ENCODE measurements at regions not wholly inside any gene's neighbourhood (a gene's known extent, or its start where the extent isn't known, plus 50 kb on each side); places are given as distances from the start of the nearest gene placed in this dataset.

DNA sequence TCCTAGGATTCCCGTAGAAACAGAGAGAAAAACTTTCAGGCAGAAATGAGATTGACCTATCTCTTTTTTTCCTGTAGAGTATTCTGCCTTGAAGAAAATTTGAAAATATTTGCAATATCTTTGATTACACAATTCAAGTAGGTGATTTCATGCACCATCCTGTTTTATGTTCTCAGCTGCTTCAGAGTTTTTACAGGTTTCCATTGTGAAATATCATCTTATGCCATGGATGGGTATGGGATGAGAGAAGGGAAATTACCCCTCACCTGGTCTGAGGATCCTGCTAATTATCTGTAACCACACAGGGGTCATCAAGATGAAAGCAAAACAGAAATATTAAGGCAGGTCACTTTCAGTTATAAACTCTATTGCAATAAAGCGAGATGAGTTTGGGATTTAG, 264.8 kb downstream of the TXNL1 start:
- Mint-ChIP-seq H3K4me3 (no peak overlapping the region), H3K36me3 (no peaks in the 10 kb centered on the region), H3K9me3 (no peaks in the 10 kb centered on the region), H3K27ac (no peak overlapping the region), H3K27me3 (ENCODE audit: low read depth) (no peaks in the 10 kb centered on the region), H3K4me1 (peaks cover 20% of the 10 kb centered on the region)
- TF ChIP-seq, protein P1, sequence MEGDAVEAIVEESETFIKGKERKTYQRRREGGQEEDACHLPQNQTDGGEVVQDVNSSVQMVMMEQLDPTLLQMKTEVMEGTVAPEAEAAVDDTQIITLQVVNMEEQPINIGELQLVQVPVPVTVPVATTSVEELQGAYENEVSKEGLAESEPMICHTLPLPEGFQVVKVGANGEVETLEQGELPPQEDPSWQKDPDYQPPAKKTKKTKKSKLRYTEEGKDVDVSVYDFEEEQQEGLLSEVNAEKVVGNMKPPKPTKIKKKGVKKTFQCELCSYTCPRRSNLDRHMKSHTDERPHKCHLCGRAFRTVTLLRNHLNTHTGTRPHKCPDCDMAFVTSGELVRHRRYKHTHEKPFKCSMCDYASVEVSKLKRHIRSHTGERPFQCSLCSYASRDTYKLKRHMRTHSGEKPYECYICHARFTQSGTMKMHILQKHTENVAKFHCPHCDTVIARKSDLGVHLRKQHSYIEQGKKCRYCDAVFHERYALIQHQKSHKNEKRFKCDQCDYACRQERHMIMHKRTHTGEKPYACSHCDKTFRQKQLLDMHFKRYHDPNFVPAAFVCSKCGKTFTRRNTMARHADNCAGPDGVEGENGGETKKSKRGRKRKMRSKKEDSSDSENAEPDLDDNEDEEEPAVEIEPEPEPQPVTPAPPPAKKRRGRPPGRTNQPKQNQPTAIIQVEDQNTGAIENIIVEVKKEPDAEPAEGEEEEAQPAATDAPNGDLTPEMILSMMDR (IDR thresholded peaks at IDR 0.05; ENCODE audit: unreplicated experiment) = no peak
- DNase-seq (ENCODE audit: low spot score in 2 of 2, unreplicated experiment in 2 of 2) = no peak

DNA sequence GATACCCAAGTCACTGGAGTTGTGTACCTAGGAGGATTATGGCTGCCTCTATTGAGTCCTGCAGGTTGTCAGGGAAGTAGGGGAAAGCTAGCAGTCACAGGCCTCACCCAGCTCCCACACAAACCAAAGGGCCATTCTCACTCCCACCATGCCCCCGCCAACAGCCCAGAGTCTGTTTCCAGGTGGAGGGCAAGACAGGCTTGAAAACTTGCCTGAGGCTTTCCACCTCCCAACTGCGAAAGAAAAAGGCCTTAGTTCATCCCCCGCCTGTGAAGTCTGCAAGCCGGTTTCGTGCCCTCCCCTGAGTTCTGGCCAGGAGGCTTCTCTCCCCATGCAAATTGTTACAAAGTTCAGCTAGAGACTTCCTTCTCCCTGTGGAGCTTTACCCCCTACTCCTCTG, 270.3 kb downstream of the TXNL1 start:
- H3K27me3 Mint-ChIP-seq (ENCODE audit: low read depth) = no peaks in the 10 kb centered on the region
- H3K27ac Mint-ChIP-seq = no peak overlapping the region
- no peaks in the 10 kb centered on the region for H3K4me1 Mint-ChIP-seq
- TF ChIP-seq, protein P1 (IDR thresholded peaks at IDR 0.05; ENCODE audit: unreplicated experiment) = no peak
- no peak for DNase-seq (ENCODE audit: low spot score in 2 of 2, unreplicated experiment in 2 of 2)
- no peaks in the 10 kb centered on the region for H3K36me3 Mint-ChIP-seq
- no peak overlapping the region for H3K4me3 Mint-ChIP-seq
- H3K9me3 Mint-ChIP-seq = peaks cover 25% of the 10 kb centered on the region

- no peaks in the 10 kb centered on the region for H3K4me1 Mint-ChIP-seq
- peaks cover 9% of the 10 kb centered on the region for H3K36me3 Mint-ChIP-seq
- H3K9me3 Mint-ChIP-seq = peaks cover 31% of the 10 kb centered on the region
- no peak for DNase-seq (ENCODE audit: low spot score in 2 of 2, unreplicated experiment in 2 of 2)
- no peaks in the 10 kb centered on the region for H3K27me3 Mint-ChIP-seq (ENCODE audit: low read depth)
- TF ChIP-seq, protein P1 (IDR thresholded peaks at IDR 0.05; ENCODE audit: unreplicated experiment) = no peak
- H3K27ac Mint-ChIP-seq = no peak overlapping the region
- no peak overlapping the region for H3K4me3 Mint-ChIP-seq
Measured at GRCh38 chr18:56358608-56359280, 279.6 kb downstream of the TXNL1 start.

- Mint-ChIP-seq H3K9me3 (peaks cover 38% of the 10 kb centered on the region), H3K27ac (no peak overlapping the region), H3K36me3 (no peaks in the 10 kb centered on the region), H3K4me3 (no peak overlapping the region), H3K27me3 (ENCODE audit: low read depth) (no peaks in the 10 kb centered on the region), H3K4me1 (no peaks in the 10 kb centered on the region)
- DNase-seq (ENCODE audit: low spot score in 2 of 2, unreplicated experiment in 2 of 2) = no peak
- TF ChIP-seq, protein P1 (IDR thresholded peaks at IDR 0.05; ENCODE audit: unreplicated experiment) = no peak
Measured at GRCh38 chr18:56353663-56354260, 284.6 kb downstream of the TXNL1 start.

DNA sequence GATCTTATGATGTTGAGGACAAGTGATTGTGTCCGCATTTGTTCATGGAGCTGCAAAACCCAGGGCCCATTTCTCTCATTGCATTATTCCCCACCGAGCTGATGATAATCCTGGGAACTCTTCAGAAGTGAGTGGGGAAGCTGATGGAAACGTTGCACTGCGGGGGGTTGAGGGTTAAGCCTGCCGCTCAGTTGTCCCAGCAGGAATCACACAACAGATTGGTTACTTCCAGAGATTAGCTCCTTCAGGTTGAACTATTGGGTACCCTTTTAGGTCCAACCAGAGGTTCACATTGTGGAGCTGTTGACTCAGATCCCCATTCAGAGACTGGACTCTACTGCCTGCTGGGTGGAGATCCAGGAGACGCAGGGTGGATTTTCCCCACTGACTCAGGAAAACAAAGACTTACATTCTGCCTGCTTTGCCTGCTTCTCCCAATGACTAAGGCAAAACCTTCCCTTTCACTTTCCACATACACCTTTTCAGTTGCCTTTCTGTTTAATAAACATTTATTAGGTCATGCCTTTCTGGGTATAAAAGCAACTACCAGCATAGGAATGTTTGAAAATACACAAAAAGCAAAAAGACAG, 286.4 kb downstream of the TXNL1 start:
- DNase-seq (ENCODE audit: low spot score in 2 of 2, unreplicated experiment in 2 of 2) = no peak
- Mint-ChIP-seq H3K9me3 (peaks cover 46% of the 10 kb centered on the region), H3K4me3 (no peak overlapping the region), H3K27ac (no peak overlapping the region), H3K27me3 (ENCODE audit: low read depth) (no peaks in the 10 kb centered on the region), H3K36me3 (no peaks in the 10 kb centered on the region), H3K4me1 (no peaks in the 10 kb centered on the region)
- TF ChIP-seq, protein P1 (IDR thresholded peaks at IDR 0.05; ENCODE audit: unreplicated experiment) = no peak
